ENCODE measurements at regions not wholly inside any gene's neighbourhood (a gene's known extent, or its start where the extent isn't known, plus 50 kb on each side); places are given as distances from the start of the nearest gene placed in this dataset.
A peak's percentile ranks its signal among the peaks of the same experiment; 100 is the strongest.

GRCh38 chr21:16707274-16707673, 805.6 kb upstream of the CXADR start:
- H3K9me3 ChIP-seq (ENCODE audit: insufficient read depth, low read length), result no peaks in the 10 kb centered on the region; the same call in 1 of the 2 replicates

DNA sequence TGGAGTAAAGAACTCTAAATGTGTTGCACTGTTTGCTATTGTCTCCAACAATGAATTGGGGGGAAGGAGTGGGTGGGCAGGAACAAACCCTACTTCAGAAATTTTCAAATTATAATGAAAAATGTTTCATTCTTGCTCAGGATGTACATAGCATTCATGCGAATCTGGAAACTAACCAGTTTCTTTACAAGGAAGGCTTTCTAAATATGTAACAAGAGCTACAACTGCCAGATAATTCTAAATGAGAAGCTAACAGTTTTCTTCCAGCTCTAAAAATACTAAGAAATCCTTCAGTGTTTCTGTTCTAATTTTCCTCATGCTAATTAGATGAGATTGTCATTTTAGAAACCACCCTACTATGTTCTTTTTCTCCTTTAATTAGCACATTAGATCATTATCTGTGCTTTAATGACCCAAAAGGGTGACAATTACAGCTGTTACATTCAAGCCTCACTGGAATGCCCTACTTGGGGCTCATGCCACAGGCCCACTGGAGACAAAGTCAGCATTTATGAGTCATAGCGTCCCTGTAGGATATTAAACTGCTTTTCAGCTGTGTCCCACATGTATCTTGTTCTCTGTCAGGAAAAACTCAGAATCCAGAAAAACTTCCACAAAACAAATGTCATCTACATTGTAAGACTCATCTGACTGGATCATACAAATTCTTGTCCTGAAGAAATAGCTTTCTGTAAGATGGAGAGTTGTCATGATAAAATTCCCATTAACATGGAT, 804.6 kb upstream of the CXADR start:
- Histone ChIP-seq H4K20me1 (ENCODE audit: insufficient read depth, low read length) (no peaks in the 10 kb centered on the region), H3K4me1 (ENCODE audit: low read length) (0 out of 2 replicates have a peak, but pooled peaks cover 10% of the 10 kb centered on the region), H3K27ac (ENCODE audit: low read length) (no peak overlapping the region), H3K79me2 (ENCODE audit: low read length) (no peaks in the 10 kb centered on the region), H3K4me2 (ENCODE audit: low read length) (no peak overlapping the region), H3K27me3 (ENCODE audit: low read depth, low read length) (no peaks in the 10 kb centered on the region), H3K4me3 (ENCODE audit: low read length) (no peak overlapping the region), H2AFZ (ENCODE audit: low read depth, low read length) (no peak overlapping the region), H3K36me3 (replicated peaks; ENCODE audit: low read depth, low read length) (no peaks in the 10 kb centered on the region), H3K9me3 (ENCODE audit: insufficient read depth, low read length) (no peaks in the 10 kb centered on the region; the same call in 1 of the 2 replicates), H3K9ac (ENCODE audit: low read length) (no peak overlapping the region)
- TF ChIP-seq EZH2phosphoT487 (IDR thresholded peaks at IDR 0.05; ENCODE audit: low read depth), result no peak

More at GRCh38 chr21:16707274-16707673, 805.6 kb upstream of the CXADR start:
- no peak overlapping the region for H3K27ac ChIP-seq (ENCODE audit: low read length)
- H2AFZ ChIP-seq (ENCODE audit: low read depth, low read length), result no peak overlapping the region
- H3K4me3 ChIP-seq (ENCODE audit: low read length), result no peak overlapping the region
- TF ChIP-seq EZH2phosphoT487 (IDR thresholded peaks at IDR 0.05; ENCODE audit: low read depth) (no peak), CTCF (IDR thresholded peaks at IDR 0.05; ENCODE audit: low read depth, low read length) (no peak)
- H3K4me2 ChIP-seq (ENCODE audit: low read length), result no peak overlapping the region
- no peaks in the 10 kb centered on the region for H3K79me2 ChIP-seq (ENCODE audit: low read length)
- 0 out of 2 replicates have a peak, but pooled peaks cover 14% of the 10 kb centered on the region for H3K4me1 ChIP-seq (ENCODE audit: low read length)
- no peak overlapping the region for H3K9ac ChIP-seq (ENCODE audit: low read length)
- H4K20me1 ChIP-seq (ENCODE audit: insufficient read depth, low read length), result no peaks in the 10 kb centered on the region
- no peaks in the 10 kb centered on the region for H3K36me3 ChIP-seq (replicated peaks; ENCODE audit: low read depth, low read length)
- no peaks in the 10 kb centered on the region for H3K27me3 ChIP-seq (ENCODE audit: low read depth, low read length)

DNA sequence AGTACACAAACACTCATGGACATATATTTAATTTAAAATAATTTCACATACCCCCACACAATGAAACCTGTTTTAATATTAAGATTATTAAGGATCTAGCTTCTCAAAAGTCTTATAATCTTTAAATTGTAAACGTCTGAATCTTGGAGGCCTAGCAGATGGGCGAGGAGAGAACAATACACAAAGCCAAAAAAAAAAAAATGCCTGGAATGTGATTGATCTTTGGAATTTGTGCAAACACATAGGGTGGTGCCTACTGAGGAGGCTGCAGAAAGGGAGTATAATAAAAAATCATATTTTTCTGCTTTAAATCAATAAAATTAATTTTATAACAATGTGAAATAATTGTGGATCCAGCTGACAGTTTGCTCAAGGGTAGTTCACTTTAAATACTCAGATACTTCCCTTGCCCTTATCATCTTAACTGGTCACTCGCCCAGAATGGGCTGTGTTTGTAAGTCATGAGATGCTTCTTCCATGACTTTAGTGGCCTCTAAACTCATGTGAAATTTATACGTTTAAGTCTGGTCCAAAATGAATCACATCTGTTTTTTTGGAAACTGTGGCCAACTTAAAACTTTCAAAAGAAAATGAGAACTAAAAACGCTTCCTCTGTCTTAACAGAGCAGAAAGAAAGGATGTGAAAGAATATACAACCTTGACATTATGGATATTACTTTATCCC, 802.8 kb upstream of the CXADR start:
- H4K20me1 ChIP-seq (ENCODE audit: insufficient read depth, low read length), result no peaks in the 10 kb centered on the region
- TF ChIP-seq EZH2phosphoT487 (IDR thresholded peaks at IDR 0.05; ENCODE audit: low read depth) (no peak), CTCF (IDR thresholded peaks at IDR 0.05; ENCODE audit: low read depth, low read length) (no peak)
- H3K79me2 ChIP-seq (ENCODE audit: low read length), result no peaks in the 10 kb centered on the region
- H3K36me3 ChIP-seq (replicated peaks; ENCODE audit: low read depth, low read length), result no peaks in the 10 kb centered on the region
- H3K27me3 ChIP-seq (ENCODE audit: low read depth, low read length), result no peaks in the 10 kb centered on the region
- 0 out of 2 replicates have a peak, but pooled peaks cover 10% of the 10 kb centered on the region for H3K4me1 ChIP-seq (ENCODE audit: low read length)
- peak overlapping the region; percentile 24; the same call in 1 of the 2 replicates for H3K4me2 ChIP-seq (ENCODE audit: low read length)
- H3K27ac ChIP-seq (ENCODE audit: low read length), result no peak overlapping the region
- no peak overlapping the region for H2AFZ ChIP-seq (ENCODE audit: low read depth, low read length)
- no peak overlapping the region for H3K9ac ChIP-seq (ENCODE audit: low read length)
- no peak overlapping the region for H3K4me3 ChIP-seq (ENCODE audit: low read length)
- no peaks in the 10 kb centered on the region; the same call in 1 of the 2 replicates for H3K9me3 ChIP-seq (ENCODE audit: insufficient read depth, low read length)

DNA sequence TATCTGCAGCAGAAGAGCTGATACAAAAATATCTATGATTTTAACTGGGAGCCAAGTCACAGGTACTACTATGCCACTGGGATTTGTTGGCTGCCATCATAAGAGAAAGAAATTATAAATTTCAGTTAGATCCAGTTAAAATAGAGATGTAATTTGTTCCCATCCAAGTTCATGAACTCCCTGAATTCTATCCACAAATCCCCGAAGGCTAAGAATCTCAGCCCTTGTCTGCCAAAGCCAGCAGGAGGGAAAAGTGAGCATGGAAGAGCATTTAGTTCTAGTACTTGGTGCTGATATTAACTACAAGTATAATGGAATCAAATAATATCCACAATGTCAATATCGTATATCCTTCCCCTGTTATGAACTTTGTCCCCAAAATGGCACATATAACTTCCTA, 801.1 kb upstream of the CXADR start:
- no peak overlapping the region for H3K4me3 ChIP-seq (ENCODE audit: low read length)
- no peaks in the 10 kb centered on the region for H4K20me1 ChIP-seq (ENCODE audit: insufficient read depth, low read length)
- no peak overlapping the region for H3K4me2 ChIP-seq (ENCODE audit: low read length)
- no peak overlapping the region for H3K27ac ChIP-seq (ENCODE audit: low read length)
- H3K79me2 ChIP-seq (ENCODE audit: low read length), result no peaks in the 10 kb centered on the region
- no peak overlapping the region for H3K9ac ChIP-seq (ENCODE audit: low read length)
- 0 out of 2 replicates have a peak, but pooled peaks cover 10% of the 10 kb centered on the region for H3K4me1 ChIP-seq (ENCODE audit: low read length)
- no peaks in the 10 kb centered on the region for H3K9me3 ChIP-seq (ENCODE audit: insufficient read depth, low read length)
- H3K27me3 ChIP-seq (ENCODE audit: low read depth, low read length), result no peaks in the 10 kb centered on the region
- TF ChIP-seq EZH2phosphoT487 (IDR thresholded peaks at IDR 0.05; ENCODE audit: low read depth) (no peak), CTCF (IDR thresholded peaks at IDR 0.05; ENCODE audit: low read depth, low read length) (no peak)
- H3K36me3 ChIP-seq (replicated peaks; ENCODE audit: low read depth, low read length), result no peaks in the 10 kb centered on the region
- H2AFZ ChIP-seq (ENCODE audit: low read depth, low read length), result no peak overlapping the region
